CD4-positive, alpha-beta T cell treated with Interleukin-12 subunit alpha and Interleukin-12 subunit beta, for 1 hour (primary cell): ENCODE measurements at regions not wholly inside any gene's neighbourhood (a gene's known extent, or its start where the extent isn't known, plus 50 kb on each side); places are given as distances from the start of the nearest gene placed in this dataset.

Experiments used
- DNase-seq: peaks from one replicate; pipeline ENCODE4 v3.0.0-alpha.2; 2020

DNA sequence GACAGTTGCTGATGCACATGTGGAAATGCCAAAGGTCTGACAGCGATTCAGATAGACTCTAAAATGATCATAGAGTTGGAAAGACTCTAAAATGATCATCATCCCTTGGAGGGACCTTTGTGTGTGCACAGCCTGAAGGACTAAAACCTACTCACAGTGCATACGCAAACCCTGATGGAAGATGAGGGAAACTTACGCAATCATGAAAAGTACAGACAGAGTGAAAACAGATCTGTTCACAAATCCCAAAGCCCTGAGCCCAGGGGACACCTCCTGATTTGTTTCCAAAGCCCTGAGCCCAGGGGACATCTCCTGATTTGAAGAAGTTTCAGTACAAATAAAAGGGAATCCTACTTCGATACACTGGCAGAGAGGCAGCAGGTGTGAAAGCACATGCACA, 79.3 kb upstream of the PROX1 start:
- DNase-seq: no peak

DNA sequence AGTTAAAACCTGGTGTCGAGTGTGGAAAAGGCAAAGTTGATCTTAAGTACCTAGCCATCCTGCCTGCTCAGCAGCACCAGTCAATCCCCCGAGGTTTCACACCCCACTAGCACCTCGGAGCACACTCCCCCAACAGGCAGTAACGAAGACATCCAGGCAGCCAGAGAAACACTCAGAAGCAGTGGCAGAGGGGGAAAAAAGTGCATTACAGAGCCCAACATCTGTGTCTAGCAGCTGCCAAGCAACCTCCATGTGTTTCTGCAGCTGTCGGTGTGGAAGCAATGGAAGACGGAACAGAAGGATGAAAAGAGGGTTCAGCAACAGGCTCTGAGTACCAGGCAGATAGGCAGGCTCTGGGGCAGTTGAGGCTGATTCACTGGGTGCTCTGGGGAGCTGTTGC, 73.4 kb upstream of the PROX1 start:
- no peak for DNase-seq

DNA sequence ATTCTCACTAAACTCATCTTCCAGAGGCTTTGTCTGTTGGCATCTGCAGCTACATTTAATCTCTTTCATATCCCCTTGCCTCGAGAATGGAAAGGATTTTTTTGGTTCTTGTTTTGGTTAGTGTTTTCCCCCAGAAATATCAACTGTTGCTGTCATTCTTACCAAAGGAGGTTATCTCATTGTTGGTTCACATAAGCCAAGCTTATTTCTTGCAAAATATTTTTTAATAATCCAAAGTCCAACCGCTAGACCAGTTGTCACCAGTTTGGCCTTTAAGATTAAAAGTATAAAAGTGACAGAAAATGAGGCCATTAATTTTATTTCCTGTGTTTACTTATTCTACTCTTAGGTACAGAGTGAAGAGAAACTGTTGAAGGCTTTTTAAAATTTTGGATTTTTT, 66.5 kb upstream of the PROX1 start:
- DNase-seq: no peak

GRCh38 chr1:213921712-213922111, 66.1 kb upstream of the PROX1 start:
- DNase-seq: no peak

GRCh38 chr1:213925531-213926182, 62.1 kb upstream of the PROX1 start:
- DNase-seq: no peak

DNA sequence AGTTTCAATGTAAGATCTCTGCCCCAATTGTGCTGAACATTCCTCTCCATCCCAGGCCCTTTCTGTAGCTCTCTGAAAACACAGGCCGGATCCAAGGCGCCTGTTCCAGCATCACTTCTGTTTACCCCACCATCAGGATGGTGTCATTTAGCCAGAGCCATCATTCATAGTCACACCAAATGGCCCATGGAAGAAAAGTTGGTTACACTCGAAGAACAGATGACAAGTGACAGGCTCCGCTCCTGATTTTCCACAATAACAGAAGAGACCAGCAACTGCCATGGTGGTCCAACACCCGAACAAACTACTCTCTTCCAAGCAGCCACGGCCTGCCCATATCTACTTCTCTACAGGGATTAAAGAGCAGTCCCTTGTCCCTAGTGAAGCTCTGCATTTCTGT, 59.9 kb upstream of the PROX1 start:
- DNase-seq: no peak

DNA sequence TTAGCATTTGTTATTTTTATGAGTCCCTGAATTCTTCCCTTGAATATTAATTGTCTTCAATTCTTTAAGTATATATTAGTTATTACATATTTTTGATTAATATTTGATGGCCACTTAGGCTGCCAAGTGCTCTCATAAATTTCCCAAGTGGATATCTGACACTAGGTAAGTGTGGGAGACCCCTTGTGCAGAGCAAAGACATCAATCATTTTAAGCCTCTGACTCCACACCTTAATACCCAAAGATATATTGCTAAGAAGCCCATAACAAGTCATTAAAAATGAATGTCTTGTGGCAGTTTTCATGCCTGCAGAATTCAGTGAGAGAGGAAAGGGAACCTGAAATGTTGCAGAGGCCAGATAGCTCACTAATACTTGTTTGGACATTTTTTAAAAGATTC, 58.4 kb upstream of the PROX1 start:
- DNase-seq: no peak

- DNase-seq: no peak
Measured at GRCh38 chr1:213931836-213932235, 55.9 kb upstream of the PROX1 start.

DNA sequence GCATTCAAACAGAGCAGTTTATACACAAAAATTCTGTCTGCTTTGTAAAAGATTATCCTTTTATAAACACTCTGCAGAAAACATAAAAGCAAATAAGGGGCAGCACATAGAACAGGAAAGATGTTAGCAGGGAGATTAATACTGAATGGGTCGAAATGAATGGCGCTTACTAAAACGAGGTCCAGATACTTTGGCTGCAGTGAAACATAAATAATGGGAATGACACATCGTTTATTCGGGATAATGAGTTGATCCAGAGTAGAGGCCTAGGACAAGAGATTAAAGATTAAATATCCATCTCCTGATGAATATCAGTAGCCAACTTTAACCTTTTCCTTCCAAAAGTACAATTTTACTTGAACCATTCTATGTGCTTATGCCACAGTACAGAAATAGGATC, 54.4 kb upstream of the PROX1 start:
- no peak for DNase-seq

- DNase-seq: no peak
Measured at GRCh38 chr1:213934649-213935048, 53.1 kb upstream of the PROX1 start.

GRCh38 chr1:213936571-213936970, 51.2 kb upstream of the PROX1 start:
- DNase-seq: no peak
